HG02623 (cell line): ENCODE measurements at regions not wholly inside any gene's neighbourhood (a gene's known extent, or its start where the extent isn't known, plus 50 kb on each side); places are given as distances from the start of the nearest gene placed in this dataset.

Experiments
- ATAC-seq: cut with Tn5 transposase; IDR thresholded peaks from one replicate; pipeline ENCODE4 v1.9.1; 2021; ENCODE audit warnings: moderate library complexity; ENCODE audit not compliant: unreplicated experiment

DNA sequence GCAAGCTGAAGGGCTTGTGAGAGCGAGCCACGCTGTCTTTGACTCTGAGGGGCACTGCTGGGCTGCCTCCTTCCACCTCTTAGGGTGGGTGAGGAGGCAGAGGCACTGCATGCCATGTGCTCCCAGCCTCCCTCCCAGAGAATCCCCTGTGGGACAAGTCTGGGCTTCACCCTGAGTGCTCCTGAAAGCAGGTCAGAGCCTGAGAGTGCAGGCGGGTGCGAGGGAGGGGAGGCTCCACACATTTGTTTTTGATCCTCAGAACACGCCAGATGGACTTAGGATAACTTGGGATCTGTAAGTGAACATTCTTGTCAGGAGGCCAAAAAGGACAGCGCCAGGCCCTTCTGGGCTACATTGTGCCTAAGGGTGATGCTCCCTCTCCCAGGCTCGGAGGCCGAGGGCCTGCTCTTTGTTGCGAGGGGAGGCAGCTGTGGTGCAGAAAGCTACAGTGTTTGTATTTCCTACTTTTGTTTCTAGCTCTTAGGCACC is 155.4 kb downstream of the TMX1 start:
- no peak for ATAC-seq

DNA sequence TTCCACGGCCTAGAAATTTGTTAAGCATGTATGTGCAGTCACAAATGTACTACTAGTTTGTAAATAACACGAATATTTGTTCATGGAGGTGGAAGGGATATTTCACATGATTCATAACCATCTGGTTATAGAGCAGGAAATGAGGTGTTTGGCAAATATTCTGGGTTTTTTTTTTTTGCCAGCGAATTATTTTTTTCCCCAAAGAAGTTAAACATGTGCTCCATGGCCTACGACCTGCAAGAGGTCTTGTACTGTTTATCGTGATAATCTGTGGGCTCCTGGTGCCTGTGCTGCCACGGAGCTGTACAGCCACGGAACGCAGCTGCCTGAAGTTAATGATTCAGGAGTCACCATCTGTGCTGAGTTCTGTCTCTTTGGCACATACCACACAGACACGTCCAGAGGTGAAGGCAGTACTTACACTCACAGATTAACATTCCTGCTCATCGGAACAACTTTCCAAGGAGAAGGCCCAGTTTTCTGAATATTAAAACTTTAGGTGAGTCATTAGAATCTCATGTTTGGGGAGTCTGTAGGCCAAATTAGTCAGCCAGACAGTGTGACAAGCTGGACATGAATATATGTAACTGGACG is 156.3 kb downstream of the TMX1 start:
- ATAC-seq: no peak

DNA sequence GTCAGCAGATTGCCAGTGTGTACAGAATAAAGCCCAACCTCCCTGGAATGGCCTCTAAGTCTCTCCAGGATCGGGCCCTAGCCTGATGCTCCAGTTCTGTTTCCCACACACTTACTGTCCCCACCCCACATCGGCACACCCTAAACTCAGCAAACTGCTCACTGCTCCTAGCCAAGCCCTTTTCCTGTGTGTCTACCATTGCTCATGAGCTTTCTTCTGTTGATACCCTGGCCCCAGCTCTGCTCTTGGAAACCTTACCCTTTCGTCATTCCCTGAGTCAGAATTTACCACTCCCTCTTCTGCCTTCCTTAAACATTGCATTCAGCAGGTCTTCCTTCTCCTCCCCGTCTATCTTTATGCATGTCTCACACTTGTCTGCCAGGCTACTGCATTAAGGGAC is 158.9 kb downstream of the TMX1 start:
- no peak for ATAC-seq

DNA sequence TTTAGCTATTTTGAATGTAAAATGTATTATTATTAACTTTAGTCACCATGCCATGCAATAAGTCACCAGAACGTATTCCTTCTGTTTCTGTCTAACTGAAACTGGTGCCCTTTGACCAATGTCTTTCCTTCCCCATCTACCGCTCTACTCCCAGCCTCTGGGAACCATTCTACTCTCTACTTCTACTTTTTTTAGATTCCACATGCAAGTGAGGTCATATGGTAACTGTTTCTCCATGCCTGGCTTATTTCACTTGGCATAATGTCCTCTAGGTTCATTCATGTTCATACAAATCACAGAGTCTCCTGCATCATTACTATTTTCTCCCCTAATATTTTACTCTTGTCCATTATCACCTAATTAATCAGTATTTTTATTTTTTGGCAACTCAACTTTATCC is 160.1 kb downstream of the TMX1 start:
- no peak for ATAC-seq

DNA sequence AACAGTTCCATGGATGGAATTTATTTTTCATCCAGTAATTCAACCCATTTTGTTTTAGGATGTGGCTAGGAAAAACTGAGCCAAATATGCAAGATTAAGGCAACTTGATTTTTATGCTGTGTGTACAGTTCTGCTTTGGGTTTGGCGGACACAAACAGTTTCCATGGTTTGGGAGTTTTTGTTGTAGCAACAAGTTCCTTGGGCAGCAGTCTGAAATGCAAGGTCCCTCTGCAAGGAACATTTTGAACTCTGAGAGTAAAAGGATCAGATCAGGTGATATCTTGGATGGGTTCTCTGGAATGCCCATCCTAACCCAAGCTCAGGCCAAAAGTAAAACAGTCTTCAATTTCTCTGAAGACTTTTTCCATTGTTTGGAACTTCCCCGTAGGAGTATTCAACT is 161.2 kb downstream of the TMX1 start:
- no peak for ATAC-seq

DNA sequence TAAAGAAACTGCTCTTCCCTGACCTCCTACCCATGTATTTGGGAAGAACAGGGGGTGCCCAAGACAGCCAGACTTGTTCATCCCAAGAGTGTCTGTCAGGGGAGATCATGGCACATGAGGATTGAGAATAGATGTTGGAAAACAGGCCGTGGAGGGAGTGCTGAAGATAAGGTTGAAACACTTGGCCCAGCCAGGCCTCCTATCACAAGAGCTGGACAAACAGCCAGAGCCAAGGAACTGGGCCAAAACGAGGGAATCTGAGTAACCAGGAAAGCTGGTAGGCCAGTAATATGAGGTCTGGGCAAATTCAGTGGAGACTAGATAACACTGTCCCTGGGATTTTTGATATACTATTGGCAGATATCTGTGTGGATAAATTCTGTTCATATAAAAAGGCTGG is 161.7 kb downstream of the TMX1 start:
- ATAC-seq: no peak

DNA sequence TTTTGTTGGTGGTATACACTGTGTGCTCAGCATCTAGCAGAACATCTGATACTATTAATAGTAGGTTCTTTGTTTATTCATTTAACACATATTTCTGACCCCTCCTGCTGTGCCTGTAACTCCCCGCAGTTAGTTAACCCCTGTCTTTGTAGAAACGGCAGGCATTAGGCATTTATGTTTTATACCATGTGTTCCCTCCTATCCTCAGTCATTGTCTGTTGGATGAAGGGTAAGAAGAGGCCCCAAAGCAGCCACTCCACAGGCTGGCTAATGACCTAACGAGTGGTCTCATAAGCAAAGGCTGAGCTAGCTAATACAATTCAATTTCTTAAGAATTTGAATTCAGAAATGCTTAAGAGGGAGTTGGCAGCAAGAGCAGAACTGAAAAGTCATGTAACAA is 170.8 kb downstream of the TMX1 start:
- ATAC-seq: no peak

DNA sequence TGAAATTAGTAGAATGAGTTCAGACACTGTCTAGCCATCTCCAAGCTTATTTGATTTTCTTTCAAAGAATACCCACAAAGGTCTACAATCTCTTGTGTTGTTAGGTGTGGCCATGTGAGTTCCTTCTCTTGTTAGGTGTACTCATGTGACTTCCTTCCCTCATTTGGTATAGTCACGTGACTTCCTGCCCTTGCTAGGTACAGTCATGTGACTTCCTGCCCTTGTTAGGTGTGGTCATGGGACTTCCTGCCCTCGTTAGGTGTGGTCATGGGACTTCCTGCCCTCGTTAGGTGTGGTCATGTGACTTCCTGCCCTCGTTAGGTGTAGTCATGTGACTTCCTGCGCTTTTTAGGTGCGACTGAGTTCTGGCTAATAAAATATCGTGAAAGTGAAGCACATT is 179.6 kb downstream of the TMX1 start:
- no peak for ATAC-seq

DNA sequence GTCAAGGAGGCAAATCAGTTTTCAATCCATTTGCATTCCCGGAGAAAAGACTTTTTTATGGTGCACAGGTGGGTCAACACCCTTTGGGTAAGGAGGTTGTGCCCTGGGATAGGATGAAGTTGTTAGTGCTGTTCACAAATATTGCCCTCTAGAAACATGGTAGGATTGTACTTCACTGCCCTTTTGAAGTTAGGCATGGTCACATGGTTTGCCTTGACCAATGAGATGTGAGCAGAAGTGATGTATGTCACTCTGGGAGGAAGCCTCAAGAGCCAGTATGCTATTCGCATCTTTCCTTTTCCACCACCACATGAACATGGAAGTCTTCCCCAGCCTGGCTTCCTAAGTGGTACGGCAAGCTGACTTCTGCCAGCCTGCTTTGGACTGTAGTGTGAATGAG is 182.7 kb downstream of the TMX1 start:
- no peak for ATAC-seq

DNA sequence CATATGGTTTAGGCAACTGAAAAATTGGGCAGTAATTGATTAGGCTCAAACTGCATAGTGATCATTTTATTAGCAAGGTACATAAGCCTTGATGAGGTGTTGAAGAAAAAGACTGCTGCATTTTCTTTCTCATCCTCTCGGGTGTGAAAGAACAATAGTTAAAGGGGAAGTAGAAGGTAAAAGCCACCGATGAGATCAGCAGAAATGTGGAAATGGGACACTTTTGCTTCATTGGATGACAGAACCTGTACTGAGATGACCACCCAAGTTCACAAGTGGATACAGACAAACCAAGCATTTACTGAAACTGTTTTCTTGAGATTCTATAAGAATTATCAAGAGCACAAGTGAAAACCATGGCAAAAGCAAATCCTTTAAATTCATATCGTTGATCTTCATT is 184.0 kb downstream of the TMX1 start:
- no peak for ATAC-seq

DNA sequence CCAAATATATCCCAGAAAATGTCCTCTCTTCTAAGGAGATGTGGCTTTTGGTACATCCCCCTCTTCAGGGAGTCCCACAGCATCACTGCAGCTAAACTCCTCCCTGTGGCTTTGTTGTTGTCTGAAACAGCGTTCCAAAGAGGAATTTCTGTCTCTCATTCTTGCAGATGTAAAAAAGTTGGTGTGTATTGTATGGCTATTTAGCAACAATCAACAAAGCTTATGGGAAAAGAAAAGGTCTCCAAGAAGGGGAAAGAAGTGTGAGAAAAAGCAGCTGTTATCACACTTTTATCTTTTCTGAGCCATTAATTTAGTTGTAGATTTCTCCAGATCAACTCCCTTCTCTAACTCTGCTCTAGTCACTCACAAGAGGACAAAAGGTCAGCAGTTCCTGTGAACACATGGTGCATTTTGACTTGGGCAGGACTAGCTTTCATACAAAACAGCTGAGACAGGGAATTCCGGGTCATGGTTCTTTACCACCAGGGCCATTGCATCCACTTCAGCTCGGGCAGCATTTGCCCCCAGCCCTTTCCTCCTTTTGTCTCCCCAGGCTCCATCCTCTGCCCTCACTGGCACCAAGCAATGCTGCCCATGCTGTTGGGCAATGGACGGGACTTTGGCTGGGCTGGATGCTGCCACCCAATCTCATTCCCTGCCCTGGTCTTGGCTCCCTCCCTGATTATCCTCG is 184.7 kb downstream of the TMX1 start:
- no peak for ATAC-seq

DNA sequence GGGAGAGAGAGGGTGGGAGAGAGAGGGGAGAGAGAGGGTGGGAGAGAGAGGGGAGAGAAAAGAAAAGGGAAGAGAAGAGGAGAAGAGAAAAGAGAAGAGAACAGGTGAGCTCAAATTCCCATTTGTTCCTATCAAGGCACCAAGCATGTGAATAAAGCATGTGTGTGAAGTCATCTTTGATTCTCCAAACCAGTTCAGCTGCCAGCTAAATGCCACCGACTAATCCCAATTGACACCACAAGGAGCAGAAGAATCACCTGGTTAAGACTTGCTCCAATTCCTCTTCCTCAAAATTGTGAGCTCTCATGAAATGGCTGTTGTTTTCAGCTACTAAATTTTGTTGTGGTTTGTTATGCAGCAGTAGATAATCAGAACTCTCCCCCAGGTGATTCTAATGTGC is 188.9 kb downstream of the TMX1 start:
- no peak for ATAC-seq

DNA sequence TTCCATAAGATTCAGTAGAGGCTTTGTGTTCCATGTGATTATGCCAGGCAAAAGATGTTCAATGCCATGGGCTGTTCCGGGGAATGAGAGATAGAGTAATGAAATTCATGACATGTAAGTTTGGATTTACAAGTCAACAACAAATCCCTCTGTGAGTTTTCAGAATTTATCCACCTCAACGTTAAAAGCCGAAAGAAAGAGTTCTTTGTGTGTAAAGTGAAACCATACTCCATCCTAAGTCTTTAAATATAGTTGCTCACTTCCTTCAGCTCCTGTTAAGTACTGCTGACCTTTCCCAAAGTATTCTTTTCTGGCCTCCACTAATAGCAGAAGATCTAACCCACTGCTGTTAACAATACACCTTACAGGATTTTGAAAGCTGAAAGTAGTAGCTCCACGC is 190.0 kb downstream of the TMX1 start:
- no peak for ATAC-seq

DNA sequence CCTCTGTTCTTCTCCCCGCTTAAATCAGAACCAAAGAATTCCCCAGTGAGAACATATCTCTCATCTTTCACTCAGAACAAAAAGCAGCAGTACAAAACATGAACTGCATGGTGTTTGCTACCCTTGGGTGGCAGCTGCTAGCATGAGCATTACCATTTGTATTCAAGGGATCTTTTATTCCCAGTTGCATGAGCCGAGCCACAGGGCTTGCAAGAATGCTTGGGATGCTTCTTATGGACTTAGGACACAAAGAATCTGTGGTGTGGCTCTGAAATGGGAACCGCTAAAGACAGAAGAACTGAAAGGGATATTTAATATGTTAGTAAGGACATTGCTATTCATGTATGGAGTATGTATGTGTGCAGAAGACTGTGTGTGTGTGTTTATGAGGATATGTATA is 190.6 kb downstream of the TMX1 start:
- ATAC-seq: no peak

DNA sequence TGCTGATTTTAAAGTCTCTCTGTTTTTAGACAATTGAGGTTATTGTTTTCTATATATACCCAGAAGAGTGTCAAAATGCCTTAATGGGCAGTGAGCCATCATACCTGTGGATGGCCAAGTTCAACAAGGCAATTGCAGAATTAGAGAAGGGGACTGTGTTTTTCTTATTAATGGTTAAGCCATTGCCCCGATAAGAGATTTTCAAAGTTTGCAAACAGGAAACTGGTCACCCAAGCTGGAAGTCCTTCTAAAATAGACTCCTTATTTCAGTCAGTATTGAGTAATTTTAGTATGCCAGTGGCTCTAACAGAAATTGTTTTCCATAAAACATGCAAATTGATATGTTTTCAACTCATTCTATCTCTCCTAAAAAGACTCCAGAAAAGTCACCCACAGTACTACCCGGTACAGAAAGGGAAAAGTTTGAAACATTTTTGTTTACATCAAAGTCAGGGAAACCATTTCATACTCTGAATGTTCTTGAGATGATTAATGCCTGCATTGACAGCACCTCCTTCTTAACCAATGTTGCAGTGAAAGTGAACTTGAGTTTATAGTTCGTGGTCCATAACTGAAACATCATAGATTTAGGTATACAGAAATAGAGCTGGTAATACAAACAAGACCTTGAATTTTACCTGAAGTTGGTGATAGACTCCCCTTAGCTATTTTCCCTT is 191.1 kb downstream of the TMX1 start:
- ATAC-seq: peak; percentile 40

DNA sequence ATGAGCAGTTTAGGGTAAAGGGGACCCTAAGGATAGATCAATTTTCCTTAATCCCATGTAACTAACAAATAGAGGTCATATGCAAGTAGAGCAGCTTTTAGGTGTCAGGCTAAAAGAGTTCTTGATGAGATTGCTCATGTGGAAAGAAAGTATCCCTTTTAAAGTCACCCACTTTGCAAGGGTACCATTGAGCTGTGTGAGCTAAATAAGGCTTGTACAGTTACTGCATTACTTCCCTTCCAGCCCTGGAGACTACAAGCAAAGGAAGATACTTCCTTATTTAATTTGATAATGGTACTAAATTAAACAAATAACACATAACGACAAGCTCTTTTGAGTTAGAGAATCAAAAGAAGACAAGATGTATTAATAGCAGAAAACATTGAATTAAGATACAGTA is 191.7 kb downstream of the TMX1 start:
- no peak for ATAC-seq

DNA sequence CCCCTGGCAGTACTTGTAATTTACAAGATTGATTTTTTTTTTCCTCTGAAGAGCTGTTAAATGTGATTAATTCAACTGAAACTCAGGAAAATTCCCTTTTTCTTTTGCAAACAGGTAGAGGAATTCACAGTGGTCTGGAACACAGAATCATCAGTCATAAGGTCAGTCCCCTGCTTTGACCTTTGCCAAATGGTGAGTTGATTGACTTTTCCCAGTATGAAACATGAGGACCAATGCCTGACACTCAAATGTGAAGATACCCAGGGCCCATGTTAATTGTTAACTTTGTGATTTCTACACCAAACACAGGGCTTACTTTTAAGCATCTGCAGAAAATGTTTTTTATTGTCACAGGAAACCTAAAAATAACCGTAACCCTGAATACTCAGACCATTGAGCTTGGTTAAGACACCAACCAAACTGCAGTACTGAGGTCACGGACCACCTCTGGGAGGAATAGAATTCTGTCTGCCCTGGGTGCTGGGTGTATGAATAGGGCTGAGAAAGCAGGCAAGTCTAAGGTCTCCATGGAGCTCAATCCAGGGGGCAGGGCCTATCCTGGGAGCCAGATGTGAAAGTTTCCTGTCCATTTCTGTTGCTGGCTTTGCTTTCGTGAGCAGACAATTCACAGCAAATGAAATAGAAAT is 192.4 kb downstream of the TMX1 start:
- ATAC-seq: no peak

DNA sequence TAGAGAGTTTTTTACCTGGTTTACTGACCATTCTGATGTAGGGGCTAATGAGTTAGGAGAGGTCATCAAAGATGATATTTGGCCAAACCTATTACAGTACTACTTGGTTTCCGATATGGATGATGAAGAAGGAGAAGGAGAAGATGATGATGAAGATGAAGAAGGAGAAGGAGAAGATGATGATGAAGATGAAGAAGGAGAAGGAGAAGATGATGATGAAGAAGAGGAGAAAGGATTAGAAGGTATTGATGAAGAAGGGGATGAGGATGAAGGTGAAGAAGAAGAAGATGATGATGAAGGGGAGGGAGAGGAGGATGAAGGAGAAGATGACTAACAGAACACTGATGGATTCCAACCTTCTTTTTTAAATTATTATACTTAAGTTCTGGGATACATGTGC is 196.6 kb downstream of the TMX1 start:
- no peak for ATAC-seq

DNA sequence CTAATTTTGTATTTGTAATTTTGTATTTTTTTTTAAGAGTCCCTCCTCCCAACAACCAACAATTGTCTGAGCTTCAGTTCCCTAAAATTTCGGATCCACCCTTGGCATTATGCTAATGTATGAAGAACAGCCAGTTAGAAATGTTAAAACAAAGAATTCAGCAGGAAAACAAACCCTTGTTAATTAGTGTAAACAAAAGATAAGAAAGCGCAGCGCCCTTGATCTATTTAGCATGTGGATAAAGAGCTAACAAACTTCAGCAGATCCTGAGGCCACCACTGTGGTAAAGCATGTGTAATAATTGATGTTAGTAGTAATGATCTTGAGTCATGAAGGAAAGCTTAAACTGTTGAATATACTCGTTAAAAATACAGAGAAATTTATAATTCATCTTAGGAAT is 199.8 kb downstream of the TMX1 start:
- no peak for ATAC-seq

DNA sequence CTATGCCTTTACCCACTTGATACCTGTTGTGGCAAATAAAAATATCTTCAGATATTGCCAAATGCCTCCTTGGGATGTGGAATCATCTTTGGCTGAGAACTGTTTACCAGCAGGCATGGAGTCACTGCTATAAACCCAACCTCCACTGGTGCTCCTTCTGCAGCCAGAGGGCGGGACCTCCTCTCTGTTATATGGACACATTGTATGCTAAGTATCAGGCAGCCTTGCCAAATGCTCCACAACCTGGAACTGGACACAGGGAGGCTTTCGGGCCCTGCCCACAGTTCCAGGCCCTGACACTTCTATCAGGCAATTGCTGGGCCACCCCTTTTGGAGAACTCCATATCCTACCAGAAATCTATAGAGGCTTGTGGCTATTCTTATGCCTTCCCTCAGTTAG is 201.0 kb downstream of the TMX1 start:
- no peak for ATAC-seq

DNA sequence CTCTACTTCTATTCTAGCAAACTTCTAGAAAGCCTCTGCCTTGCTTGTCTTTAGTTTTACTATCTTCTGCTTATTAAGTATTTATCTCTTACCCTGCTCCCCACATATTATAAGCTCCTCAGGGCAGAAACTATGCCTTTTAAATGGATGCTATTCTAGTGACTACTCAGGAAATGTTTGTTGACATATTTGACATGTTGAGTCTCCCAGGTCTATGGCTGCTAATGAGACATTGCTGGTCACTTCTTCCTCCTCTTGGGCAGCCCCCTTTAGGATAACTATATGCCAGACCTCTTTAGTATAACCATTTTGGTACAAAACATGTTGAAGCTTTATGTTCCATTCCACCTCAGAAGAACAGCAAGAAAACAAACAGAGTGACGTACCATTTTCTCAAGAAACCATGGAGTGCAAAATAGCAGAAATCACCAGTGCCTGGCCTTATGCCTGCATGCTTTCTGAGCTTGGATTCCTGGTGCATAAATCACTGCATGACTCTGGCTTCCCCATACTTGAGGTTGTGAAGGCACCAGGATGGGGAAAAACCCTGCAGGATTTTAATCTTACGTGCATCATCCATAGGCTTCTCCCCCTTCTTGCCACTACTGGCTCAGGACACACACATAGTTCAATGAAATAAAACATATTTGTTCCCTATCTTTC is 202.6 kb downstream of the TMX1 start:
- no peak for ATAC-seq
